SW 1271 (cell line): ENCODE measurements at regions not wholly inside any gene's neighbourhood (a gene's known extent, or its start where the extent isn't known, plus 50 kb on each side); places are given as distances from the start of the nearest gene placed in this dataset.

Source experiments
- DNase-seq, 2 experiments: peaks; one replicate each; lab custom pipeline; 2025; lab: John Stamatoyannopoulos, UW

- no peak for DNase-seq
These were observed 53.6 kb upstream of the EPCAM start for GRCh38 chr2:47315475-47315874.

DNA sequence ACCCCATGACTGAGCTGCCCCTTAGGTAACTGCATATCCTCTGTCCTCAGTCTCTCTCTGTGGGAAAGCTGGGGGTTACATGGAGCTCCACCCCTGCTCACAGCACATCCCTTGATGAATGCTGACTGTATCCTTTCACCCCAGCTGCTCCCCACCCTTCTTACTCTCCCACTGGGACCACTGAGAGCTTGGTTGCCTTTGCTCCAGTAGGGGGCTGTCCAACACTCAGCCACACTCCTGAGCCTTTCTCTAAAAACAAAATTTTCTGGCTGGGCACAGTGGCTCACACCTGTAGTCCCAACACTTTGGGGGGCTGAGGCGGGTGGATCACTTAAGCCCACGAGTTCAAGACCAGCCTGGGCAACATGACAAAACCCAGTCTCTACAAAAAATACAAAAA is 55.4 kb upstream of the EPCAM start:
- no peak for DNase-seq

DNA sequence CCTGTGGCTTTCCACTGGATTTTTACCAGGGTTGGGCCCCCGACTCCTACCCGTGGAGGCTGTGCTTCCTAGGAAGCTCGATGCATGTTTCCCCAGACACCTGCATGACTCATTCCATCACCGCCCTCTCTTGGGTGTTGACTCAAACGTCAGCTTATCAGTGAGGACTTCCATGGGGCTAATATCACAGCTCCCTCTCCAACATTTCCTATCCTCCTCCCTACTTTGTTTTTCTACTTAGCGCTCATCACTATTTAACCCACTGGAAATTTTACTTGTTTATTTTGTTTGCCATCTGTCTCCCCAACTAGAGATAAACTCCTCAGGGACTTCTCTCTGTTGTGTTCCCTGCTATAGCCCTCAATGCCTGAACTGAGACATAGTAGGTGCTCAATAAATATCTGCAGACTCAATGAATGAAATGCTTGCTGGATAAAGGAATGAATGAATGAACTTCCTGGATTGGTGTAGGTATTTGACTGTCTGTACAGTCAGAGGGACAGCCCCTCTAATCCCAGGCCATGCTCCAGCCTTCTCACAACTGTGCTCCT is 55.9 kb upstream of the EPCAM start:
- DNase-seq = no peak

DNA sequence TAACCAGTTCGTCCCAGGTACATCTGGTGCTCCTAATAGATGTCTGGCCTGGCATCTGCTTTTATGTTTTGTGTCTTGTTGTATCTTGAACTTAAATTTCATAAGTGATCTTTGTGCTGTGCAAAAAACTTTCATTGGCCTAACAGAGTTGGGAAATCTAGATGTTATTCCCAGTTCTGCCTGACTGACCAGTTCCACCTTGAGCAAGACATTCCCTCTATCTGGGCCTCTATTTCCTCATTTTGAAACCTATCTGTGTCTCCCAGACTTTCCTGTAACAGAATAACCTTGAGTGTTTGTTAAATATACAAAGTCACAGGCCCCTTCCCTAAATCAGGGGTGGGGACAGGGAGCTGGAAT is 56.6 kb upstream of the EPCAM start:
- no peak for DNase-seq

- DNase-seq = no peak
These were observed 57.2 kb upstream of the EPCAM start for GRCh38 chr2:47311764-47312490.

- DNase-seq = no peak
These were observed 58.1 kb upstream of the EPCAM start for GRCh38 chr2:47310801-47311560.

GRCh38 chr2:47309952-47310800 is 58.9 kb upstream of the EPCAM start:
- no peak for DNase-seq

- no peak for DNase-seq
These were observed 59.6 kb upstream of the EPCAM start for GRCh38 chr2:47309472-47309951.

GRCh38 chr2:47307066-47307465 is 62.0 kb upstream of the EPCAM start:
- no peak for DNase-seq

- no peak for DNase-seq
These were observed 64.5 kb upstream of the EPCAM start for GRCh38 chr2:47304654-47305053.

DNA sequence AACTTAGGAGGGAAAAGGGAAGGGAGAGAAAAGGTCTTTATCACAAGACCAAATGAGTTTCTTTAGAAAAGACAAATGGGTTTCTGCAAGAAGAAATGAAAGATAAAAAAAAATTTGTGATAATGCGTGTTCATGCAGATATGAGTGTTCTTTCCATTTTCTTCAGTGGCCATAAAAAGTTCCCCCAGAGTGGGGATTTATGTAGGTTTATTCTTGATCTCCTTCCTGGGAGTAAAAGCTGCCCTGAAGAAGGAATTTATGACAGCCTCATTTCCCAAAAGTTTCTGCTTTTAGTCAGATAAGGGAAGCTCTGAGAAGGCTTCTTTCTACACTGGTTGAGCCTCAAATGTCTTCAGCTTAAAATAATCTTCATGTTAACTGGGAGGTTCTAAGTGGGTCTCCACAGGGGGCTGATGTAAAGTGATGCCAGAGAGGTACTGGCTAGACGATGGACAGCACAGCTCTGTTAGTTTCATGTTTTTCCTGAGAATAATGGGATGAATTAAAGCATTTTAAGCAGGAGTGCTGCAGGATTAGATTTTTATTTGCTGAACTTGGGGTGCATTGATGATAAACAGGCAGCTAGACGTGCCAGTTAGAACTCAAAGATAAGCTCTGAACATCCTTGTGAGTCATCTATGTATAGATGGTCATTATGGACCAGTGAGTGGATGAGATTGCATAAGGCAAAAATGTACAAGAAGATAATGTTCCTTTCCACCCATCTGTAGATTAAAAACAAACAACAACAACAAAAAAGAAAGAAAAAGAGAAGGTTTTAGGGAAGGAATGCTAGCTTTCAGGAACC is 65.6 kb upstream of the EPCAM start:
- no peak for DNase-seq

GRCh38 chr2:47302308-47302707 is 66.8 kb upstream of the EPCAM start:
- no peak for DNase-seq

DNA sequence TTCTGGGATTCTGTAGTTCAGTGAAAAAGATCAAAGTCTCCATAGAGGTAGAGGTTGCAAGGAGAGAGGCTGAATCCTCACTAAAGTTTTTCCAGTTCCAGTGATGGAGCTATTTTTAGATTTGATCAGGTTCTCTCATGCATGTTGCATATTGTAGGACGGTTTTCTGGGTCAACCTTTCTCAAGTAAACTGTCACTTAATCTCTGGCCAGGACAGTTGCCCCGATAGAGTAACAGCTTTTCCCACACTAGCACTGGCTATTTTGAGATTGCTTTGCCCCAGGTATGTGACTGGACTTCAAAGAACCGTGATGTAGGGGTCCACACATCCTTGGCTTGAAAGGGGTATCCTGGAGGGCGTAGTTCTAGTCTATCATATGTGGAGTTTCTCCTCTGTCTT is 67.4 kb upstream of the EPCAM start:
- DNase-seq = no peak

DNA sequence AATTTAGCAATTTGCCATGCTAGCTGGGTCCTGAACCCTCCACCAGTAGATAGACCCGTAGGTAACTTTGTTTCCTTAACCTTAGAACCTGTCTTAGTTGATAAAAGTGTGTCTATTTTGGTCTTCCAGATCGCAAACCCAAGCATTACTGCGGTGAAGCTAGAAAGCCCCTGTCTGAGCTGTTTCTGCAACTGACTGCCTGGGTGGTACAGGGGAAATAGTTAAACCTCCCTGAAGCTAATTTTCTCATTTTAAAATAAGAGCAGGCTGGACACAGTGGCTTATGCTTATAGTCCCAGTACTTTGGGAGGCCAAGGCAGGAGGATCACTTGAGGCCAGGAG is 67.9 kb upstream of the EPCAM start:
- no peak for DNase-seq

DNA sequence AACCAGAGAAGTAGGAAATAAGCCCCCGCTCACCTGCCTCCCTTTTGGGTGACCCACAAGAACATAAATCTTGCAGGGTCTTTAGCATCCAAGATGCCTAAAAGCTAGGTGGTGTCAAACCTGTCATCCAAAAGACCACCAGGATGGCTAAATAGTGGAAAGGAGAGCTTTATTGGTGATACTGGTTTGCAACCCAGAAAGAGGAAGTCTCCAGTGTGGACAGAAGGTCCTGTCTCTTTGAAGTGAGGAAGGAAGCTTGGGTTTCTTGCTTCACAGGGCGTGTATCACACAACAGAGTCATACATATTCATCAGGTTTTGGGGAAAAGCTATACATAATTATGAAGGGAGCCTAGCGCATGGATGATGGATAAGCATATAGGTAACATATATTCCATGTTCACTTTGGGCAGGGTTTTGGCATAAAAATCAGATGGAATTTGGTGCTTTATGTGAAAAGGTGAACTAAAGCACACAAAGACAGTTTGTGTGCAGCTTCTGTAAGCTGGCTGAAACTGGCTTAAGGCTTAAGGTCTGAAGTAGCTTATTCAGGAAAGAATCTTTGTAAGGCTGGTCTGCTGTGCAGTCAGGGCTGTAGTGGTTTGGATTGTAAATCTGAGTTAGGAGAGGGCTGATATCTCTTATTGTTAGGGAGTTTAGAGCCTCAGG is 68.4 kb upstream of the EPCAM start:
- DNase-seq = no peak

- no peak for DNase-seq
These were observed 69.0 kb upstream of the EPCAM start for GRCh38 chr2:47300081-47300480.

- no peak for DNase-seq
These were observed 69.6 kb upstream of the EPCAM start for GRCh38 chr2:47299555-47299954.

DNA sequence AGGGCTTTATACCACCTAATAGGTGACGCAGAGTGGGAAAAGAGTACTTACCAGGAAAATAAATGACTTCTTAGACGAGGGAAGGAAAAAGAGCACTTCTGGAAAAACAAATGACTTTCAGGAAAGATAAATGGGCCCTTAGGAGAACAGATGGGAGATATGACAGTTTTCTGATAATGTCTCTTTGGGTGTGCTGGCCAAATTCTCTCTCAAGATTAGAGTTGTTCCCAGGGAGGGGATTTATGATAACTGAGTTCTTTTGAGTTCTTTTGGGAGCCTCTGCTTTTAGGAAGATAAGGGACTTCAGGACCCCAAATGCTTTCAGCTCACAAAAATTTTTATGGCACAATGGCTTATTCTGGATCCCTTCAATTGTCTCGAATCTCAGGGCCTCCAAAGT is 70.3 kb upstream of the EPCAM start:
- DNase-seq = no peak

DNA sequence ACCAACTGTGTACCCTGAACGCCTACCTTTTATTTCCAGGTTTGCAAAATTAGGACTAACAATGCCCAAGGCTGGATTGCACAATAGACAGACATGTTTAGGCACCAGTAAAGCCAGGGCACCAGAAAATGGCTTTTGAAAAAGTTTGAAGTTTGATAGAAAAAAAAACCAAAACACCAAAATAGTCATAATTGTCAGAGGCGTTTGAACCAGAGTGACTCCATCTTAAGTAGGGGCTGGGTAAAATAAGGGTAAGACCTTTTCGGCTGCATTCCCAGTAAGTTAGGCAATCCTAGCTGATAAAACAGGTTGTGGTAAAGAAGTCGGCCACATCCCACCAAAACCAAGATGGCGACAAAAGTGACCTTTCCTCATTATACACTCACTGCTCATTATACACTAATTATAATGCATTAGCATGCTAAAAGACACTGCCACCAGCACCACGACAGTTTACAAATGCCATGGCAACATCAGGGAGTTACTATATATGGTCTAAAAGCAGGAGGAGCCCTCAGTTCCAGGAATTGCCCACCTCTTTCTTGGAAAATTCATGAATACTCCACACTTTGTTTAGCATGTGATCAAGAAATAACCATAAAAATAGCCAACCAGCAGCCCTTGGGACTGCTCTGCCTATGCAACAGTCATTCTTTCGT is 71.2 kb upstream of the EPCAM start:
- DNase-seq = no peak

DNA sequence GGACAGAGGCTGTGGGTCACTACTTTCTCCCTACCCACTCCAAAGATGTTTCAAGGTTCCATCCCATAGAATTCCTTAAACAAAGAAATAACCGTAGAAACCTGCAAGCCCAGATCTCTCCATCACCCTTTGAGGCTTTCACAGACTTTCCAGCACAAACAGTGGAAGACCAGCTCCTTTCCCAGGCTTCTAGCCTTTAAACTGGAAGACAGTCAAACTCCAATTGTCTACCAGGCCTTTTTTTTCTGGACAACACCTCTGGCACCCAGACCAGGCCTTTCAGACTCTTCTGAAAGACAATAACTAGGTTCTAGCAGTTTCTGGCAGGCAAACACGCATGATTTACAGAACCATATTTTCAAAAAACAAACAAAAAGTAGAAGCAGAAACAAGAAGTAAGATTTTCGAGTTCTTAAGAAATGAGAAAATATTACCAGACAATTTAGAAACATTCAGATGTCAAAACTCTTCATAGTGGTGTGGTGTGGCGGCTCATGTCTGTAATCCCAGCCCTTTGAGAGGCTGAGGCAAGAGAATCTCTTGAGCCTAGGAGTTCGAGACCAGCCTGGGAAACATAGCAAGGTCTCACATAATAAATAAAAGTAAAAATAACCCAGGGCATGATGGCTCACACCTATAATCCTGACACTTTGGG is 73.0 kb upstream of the EPCAM start:
- DNase-seq = no peak
